ENCODE measurements at regions not wholly inside any gene's neighbourhood (a gene's known extent, or its start where the extent isn't known, plus 50 kb on each side); places are given as distances from the start of the nearest gene placed in this dataset.

GRCh38 chr3:164608554-164609276, 469.6 kb downstream of the SI start:
- intact Hi-C loops (cut with DNase I), result no loop called here
- Histone ChIP-seq H3K4me1 (no peaks in the 10 kb centered on the region), H3K27ac (no peak overlapping the region), H3K36me3 (no peaks in the 10 kb centered on the region), H3K9me3 (no peaks in the 10 kb centered on the region), H3K27me3 (no peaks in the 10 kb centered on the region), H3K4me3 (no peak overlapping the region)
- 70 to 89% methylated on average over 7 of the region's 7 CpGs for WGBS, 2 donors
- DNase-seq, result no peak
- no peak for TF ChIP-seq EP300 (IDR thresholded peaks at IDR 0.05)
- TF ChIP-seq POLR2A (IDR thresholded peaks at IDR 0.05), result no peak
- no peak for TF ChIP-seq CTCF (IDR thresholded peaks at IDR 0.05)
- no peak for TF ChIP-seq POLR2AphosphoS5 (IDR thresholded peaks at IDR 0.05)

- 67 to 70% methylated on average over 4 of the region's 4 CpGs for WGBS, 2 donors
- intact Hi-C loops (cut with DNase I), result no loop called here
- H3K4me1 ChIP-seq, result no peaks in the 10 kb centered on the region
Observed at GRCh38 chr3:164604687-164605086, 473.6 kb downstream of the SI start.

GRCh38 chr3:164577667-164578210, 500.6 kb downstream of the SI start:
- no peaks in the 10 kb centered on the region for H3K4me1 ChIP-seq
- H3K27ac ChIP-seq, result no peak overlapping the region
- TF ChIP-seq CTCF (IDR thresholded peaks at IDR 0.05), result no peak
- no peak for TF ChIP-seq EP300 (IDR thresholded peaks at IDR 0.05)
- TF ChIP-seq POLR2AphosphoS5 (IDR thresholded peaks at IDR 0.05), result no peak
- no peak for TF ChIP-seq POLR2A (IDR thresholded peaks at IDR 0.05)
- WGBS, 2 donors, result 82 to 96% methylated on average over 2 of the region's 2 CpGs
- H3K9me3 ChIP-seq, result no peaks in the 10 kb centered on the region
- no peaks in the 10 kb centered on the region for H3K36me3 ChIP-seq
- intact Hi-C loops (cut with DNase I), result no loop called here
- no peak for DNase-seq
- no peaks in the 10 kb centered on the region for H3K27me3 ChIP-seq
- H3K4me3 ChIP-seq, result no peak overlapping the region

More at GRCh38 chr3:164604687-164605086, 473.6 kb downstream of the SI start:
- H3K27me3 ChIP-seq, result no peaks in the 10 kb centered on the region
- no peaks in the 10 kb centered on the region for H3K9me3 ChIP-seq
- H3K27ac ChIP-seq, result no peak overlapping the region
- DNase-seq, result no peak
- TF ChIP-seq POLR2A (IDR thresholded peaks at IDR 0.05) (no peak), CTCF (IDR thresholded peaks at IDR 0.05) (no peak), POLR2AphosphoS5 (IDR thresholded peaks at IDR 0.05) (no peak), EP300 (IDR thresholded peaks at IDR 0.05) (no peak)
- no peaks in the 10 kb centered on the region for H3K36me3 ChIP-seq
- no peak overlapping the region for H3K4me3 ChIP-seq

- Histone ChIP-seq H3K4me1 (no peaks in the 10 kb centered on the region), H3K9me3 (no peaks in the 10 kb centered on the region), H3K27me3 (no peaks in the 10 kb centered on the region), H3K4me3 (no peak overlapping the region), H3K36me3 (no peaks in the 10 kb centered on the region), H3K27ac (no peak overlapping the region)
- TF ChIP-seq POLR2AphosphoS5 (IDR thresholded peaks at IDR 0.05) (no peak), CTCF (IDR thresholded peaks at IDR 0.05) (no peak), POLR2A (IDR thresholded peaks at IDR 0.05) (no peak), EP300 (IDR thresholded peaks at IDR 0.05) (no peak)
- 87 to 93% methylated on average over 4 of the region's 4 CpGs for WGBS, 2 donors
- DNase-seq, result no peak
- intact Hi-C loops (cut with DNase I), result no loop called here
Observed at GRCh38 chr3:164572436-164572835, 505.9 kb downstream of the SI start.
